Erythroblast (primary cell): ENCODE measurements at regions not wholly inside any gene's neighbourhood (a gene's known extent, or its start where the extent isn't known, plus 50 kb on each side); places are given as distances from the start of the nearest gene placed in this dataset.

Source experiments
- GATA1 ChIP-seq: IDR thresholded peaks from 2 replicates; pipeline ENCODE4 v1.6.1; 2011; ENCODE audit warnings: low read depth, mild to moderate bottlenecking, control low read depth, low read length, moderate library complexity
- POLR2A ChIP-seq: IDR thresholded peaks from 2 replicates; pipeline ENCODE4 v1.6.1; 2011; ENCODE audit warnings: mild to moderate bottlenecking, low read length

DNA sequence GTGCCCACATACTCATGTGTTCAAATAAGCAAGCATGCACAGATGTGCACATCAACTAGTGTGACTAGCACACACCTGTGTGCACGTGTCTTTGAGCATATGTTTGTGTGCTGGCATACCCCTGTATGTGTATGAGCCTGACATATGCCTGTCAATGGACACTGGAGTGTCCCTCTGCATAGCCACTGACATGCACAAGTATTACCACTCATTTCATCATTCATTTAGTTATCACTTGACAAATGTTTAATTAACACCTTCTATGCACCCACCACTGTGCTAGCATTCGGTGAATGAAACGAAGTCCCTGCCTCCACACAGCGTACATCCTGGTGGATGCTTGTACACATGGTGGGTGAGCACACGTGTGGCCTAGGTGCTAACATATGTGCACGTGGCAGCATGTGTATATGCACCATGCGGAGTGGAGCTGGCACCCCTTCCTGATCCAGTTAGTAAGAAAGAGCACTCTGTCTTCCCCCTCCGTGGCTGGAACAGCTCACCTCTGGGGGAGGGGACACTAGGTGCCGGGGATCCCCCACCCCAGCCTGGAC is 112.0 kb downstream of the CHST1 start:
- TF ChIP-seq POLR2A (no peak), GATA1 (no peak)
